ENCODE measurements at regions not wholly inside any gene's neighbourhood (a gene's known extent, or its start where the extent isn't known, plus 50 kb on each side); places are given as distances from the start of the nearest gene placed in this dataset.
"Not testable (repeated sequence)": the region's sequence is repeated elsewhere in the genome, so short reads cannot be mapped to it uniquely, and the experiment has no call there.

DNA sequence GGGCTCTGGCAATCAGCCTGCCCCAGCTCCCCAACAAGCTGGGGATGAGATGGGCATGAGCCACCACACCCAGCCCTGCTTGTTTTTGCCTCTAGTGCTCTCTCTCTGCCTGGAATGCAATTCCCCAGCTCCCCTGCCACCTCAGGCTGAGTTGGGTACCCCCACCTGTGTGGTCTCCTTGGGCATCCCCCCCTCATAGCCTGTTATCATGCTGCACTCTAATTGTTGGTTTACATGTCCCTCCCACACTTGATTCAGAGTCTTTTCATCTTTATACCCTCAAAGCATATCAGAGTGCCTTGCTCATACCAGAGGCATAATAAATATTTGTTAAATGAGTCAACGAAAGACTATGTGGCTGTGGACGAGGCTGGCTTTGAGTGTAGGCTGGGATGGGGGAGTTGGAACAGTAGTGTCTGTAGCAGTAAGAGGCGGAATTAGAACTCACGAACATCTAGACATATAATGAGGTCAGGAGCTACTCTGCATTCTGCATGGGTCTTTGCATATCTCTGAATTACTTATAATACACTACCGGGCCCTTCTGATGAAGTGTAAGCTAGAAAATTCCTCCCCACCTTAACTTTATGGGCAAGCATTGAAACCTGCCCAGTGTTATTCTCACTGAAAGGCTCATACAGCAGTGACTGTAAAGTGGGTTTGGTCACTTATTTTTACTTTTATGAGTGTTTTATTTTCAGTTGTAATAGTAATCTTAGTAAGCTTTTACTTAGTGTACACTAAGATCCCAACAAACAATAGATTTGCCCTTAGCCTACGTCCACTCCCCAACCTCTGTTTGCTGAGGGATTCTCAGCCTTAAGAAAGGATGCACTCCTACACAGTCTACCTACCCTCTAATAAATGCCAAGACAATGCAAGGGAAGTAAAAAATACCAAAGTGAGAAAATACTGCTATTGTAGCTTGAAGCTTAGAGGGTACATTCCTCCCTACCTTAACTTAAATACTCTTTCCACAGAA is 58.7 kb downstream of the EDN1 start:
- DNase-seq (ENCODE audit: low read depth, low spot score) = no peak

DNA sequence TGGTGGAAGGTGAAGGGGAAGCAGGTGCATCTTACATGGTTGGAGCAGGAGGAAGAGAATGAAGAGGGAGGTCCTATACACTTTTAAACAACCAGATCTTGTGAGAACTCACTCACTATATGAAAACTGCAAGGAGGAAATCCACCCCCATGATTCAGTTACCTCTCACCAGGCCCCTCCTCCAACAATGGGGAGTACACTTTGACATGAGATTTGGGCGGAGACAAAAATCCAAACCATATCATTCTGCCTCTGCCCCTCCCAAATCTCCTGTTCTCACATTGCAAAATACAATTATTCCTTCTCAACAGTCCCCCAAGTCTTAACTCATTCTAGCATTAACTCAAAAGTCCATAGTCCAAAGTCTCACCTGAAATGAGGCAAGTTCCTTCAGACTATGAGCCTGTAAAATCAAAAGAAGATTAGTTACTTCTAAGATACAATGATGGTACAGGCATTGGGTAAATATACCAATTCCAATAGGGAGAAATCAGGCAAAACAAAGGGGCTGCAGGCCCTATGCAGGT is 60.5 kb downstream of the EDN1 start:
- no peak for DNase-seq (ENCODE audit: low read depth, low spot score)

DNA sequence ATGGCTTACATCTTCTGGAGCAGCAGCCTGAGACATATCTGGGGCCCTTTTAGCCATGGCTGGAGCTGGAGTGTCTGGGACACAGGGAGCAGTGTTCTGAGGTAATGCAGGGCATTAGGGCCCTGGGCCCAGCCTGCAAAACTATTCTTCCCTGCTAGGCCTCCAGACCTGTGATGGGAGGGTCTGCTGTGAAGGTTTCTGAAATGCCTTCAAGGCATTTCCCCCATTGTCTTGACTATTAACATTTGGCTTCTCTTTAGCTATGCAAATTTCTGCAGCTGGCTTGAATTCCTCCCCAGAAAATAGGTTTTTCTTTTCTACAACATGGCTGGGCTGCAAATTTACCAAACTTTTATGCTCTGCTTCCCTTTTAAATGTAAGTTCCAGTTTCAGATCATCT is 61.5 kb downstream of the EDN1 start:
- DNase-seq (ENCODE audit: low read depth, low spot score) = peak; percentile 57

DNA sequence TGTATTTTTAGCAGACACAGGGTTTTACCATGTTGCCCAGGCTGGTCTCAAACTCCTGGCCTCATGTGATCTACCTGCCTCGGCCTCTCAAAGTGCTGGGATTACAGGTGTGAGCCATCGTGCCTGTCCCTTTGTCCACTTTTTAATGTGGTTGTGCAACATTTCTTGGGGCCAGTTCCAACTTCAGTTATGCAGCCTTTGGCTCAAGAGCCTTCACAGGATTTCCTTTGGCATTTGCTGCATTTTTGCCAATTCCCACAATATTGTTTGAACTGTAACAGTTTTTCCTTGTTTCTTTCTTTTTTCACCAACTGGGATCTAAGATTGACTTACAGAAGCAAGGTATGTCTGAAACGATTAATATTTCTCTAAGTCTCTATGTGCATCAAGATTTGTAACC is 63.6 kb downstream of the EDN1 start:
- DNase-seq (ENCODE audit: low read depth, low spot score) = no peak

DNA sequence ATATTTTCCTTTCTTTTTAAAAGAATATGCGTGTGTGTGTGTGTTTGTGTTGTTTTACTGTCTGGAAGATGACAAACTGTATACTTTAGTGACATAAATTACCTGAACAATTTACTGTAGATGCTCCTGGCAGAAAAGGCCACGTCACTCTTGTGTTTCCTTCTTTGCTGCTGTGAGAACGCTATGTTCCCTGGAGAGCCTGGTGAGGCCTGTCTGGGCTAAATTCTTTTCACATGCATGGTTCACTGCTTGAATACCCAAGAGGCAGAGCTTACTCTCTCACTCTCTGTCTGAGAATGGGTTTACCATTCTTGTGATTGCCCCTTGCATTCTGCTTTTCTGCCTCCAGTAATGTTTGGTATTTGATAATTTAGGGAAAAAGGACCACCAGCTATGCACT is 64.3 kb downstream of the EDN1 start:
- DNase-seq (ENCODE audit: low read depth, low spot score) = no peak

DNA sequence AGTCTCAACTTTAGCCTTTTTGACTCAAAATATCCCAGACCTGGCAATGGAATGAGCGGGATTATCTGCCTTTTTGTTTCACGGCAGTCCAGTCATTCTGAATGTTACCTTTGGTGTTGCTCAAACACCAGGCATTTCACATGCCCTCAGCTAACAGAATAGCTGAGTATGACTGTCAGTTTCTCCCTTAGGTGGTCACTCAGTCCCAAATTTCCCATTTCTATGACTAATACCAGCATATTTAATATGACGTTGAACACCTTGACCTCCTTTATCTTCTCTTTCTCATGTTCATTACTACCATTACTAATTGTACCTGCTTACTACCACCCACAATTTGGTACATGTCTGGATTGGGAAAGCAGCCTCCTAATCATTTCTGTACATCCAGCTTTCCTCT is 65.2 kb downstream of the EDN1 start:
- no peak for DNase-seq (ENCODE audit: low read depth, low spot score)

DNA sequence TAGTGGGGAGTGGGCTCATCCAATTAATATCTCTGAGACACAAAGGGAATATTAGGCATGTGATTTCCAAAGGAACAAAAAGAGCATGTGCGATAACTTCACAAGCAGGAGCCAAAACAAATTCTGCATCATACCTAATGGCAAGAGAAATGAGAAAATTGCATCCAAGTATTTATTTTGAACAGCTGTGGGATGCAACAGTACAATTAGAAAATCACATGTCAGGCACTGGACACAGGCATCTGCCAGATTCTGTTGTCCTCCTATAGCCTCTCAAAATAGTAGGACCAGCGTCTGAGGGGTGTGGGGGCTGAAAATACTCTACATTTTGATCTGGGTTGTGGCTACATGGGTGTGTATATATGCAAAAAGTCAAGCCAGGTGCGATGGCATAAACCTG is 66.3 kb downstream of the EDN1 start:
- DNase-seq (ENCODE audit: low read depth, low spot score) = no peak

DNA sequence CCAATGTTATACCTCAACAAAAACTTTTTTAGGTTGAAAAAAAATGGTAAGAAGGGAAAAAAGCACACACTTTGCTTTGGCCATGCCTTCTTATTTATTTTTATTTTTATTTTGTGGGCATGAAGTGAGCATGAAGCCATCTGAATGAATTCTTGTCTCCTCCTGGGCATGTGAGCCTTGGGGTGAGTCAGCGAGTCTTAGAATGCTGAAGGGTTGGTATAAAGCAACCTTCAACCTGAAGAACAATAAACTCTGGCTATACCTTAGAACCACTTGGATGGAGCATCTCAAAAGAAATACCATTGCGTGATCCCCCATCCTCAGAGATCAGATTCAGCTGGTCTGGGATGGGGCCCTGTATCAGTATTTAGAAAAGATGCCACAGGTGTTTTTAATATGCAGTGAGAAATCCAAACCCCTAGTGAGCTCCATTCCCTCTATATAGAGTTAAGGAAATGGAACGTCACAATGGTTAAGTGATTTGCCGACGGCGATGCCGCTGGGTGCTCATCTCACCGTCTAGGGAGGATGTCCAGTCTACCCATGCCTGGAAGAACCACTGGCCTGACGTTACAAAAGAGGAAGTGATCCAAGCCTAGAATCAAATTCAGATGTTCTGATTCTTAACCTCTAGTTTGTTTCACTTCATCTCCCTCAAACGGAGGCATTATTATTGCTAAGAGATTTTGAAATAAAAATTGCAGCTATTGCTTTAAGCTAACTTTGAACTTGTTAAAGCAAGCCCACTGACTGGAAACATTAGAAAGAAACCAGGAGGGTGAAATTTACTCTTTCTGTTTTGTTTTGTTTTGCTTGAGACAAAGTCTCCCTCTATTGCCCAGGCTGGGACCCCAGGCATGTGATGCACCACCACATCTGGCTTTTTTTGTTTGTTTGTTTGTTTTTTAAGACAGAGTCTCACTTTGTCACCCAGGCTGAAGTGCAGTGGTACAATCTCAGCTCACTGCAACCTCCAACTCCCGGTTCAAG is 67.1 kb downstream of the EDN1 start:
- no peak for DNase-seq (ENCODE audit: low read depth, low spot score)

DNA sequence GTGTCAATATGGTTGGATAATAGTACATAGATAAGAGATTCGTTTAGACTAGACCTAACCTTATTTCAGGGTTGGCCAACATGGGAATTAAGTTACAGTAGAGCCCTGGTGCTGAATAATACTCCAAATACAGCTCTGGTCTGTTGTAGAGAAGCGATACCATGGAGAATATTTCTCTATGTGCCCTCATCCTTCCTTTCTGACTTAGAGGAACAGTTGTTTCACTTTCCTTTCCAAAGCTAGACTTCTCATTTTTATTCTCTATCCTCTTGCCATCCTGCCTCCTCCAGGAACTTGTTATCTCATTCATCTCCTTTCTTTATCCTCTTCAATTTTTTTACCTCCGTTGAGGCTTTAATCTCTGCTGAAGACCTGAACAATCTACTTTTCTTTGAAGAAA is 68.9 kb downstream of the EDN1 start:
- no peak for DNase-seq (ENCODE audit: low read depth, low spot score)

DNA sequence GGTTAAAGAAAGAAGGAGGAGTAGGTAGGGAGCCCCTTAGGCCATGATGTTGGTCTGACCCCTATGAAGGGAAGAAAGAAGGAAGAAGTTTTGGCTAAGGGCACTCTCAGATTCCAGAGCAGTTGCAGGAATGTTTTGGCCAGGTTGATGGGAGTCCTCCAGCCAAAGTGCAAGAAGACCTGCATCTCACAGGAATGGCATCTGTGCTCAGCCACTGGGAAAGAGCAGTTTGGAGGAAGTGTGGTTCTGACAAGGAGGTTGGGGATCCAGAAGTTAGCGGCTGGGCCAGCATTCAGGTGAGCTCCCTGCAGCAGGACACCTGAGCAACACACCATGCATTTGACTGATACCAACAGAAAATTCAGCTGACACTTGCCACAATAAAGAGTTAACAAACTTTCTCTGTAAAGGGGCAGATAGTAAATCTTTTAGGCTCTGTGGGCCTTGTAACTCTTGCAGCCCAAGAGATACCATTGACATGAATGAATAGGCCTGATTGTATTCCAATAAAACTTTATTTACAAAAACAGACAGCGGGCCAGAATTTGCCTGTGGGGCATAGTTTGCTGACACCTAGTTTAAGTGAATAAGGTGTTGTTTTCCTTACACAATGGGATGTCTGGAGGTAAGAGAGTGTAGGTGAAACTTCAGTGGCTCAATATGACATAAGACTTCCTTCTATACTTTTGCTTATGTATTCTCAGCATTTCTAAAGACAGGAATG is 71.0 kb downstream of the EDN1 start:
- no peak for DNase-seq (ENCODE audit: low read depth, low spot score)

DNA sequence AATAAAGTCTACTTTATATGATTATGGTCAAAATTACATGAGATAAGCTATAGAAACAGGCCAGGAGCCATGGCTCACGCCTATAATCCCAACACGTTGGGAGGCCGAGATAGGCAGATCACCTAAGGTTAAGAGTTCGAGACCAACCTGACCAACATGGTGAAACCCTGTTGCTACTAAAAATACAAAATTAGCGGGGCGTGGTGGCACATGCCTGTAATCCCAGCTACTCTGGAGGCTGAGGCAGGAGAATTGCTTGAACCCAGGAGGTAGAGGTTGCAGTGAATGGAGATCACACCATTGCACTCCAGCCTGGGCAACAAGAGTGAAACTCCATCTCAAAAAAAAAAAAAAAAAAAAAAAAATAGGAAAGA is 73.1 kb downstream of the EDN1 start:
- not testable (repeated sequence) for DNase-seq (ENCODE audit: low read depth, low spot score)

DNA sequence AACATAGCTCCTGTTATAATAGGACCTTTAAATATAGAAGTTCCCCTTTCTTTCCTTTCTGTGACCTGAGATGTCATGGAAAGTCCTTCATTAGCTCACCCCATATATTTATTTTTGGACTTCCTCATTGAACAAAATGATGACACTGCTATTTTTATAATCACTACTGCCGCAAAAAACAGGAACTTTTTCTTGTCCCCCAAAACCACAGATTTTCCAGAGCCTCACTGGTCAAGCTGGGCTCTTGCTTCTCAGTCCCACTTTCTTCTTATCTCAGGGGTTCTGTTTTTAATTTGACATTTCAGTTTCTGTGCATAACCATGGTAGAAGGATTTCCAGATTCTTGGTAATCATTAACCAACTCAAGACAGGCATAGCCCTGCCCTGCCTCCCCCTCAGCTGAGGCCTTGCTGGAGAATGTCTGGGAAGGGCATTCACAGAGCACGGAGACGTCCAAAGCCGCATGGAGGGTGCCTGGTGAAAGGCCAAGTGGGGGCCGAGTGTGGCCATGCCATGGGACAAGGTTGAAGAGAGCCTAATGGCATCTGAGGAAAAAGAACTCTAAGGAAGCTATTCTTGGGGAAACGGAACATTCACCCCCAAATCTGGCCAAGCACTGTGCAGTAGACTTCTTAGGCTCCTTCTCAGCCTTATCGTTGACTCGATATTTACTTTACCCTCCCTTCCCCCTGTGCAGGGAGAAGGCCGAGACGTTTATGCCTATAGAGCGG is 73.7 kb downstream of the EDN1 start:
- no peak for DNase-seq (ENCODE audit: low read depth, low spot score)

DNA sequence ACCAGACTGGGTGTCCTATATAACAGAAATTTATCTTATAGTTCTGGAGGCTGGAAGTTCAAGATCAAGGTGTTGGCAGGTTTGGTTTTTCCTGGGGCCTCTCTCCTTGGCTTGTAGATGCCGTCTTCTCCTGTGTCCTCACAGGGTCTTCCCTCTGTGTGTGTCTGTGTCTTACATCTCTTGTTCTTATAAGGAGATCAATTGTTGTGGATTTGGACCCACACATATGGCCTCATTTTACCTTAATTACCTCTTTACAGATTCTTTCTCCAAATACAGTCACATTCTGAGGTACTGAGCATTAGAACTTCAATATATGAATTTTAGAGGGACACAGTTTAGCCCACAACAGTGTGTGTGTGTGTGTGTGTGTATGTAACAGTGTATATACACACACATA is 74.5 kb downstream of the EDN1 start:
- DNase-seq (ENCODE audit: low read depth, low spot score) = no peak

DNA sequence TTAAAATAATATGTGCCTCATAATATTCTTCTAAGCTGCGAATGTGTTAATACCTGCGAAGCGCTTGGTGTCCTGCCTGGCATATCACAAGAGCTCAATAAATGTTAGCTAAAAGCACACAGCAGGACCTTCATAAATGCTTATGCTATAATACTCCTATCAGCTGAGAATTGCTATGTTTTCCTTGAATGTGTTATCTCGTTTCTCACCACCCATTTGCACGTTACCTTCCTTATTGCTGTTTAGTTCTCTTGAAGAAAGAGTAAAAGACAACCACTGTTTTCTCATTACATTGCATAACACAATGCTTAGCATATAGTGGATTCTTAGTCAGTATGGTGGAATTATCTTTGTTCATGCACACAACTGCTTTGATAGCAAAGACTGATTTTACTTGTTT is 76.6 kb downstream of the EDN1 start:
- DNase-seq (ENCODE audit: low read depth, low spot score) = no peak

DNA sequence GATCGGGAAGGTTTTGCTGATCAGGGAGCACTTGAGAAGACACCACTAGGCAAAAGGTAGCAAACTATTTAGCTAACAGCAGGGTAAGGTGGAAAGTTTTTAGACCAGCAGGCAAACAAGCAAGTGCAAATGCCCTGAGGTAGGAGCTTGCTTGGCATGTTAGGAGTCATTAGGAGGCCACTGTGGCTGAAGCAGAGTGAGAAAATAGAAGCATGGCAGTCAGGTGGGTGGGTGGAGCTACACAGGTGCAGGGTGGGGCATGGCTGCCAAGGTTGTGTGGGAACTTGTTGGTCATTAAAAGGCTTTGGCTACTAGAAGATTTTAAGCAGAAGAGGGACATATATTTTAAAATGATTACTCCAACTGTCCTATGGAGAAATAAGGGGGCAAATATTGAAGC is 77.3 kb downstream of the EDN1 start:
- DNase-seq (ENCODE audit: low read depth, low spot score) = no peak

DNA sequence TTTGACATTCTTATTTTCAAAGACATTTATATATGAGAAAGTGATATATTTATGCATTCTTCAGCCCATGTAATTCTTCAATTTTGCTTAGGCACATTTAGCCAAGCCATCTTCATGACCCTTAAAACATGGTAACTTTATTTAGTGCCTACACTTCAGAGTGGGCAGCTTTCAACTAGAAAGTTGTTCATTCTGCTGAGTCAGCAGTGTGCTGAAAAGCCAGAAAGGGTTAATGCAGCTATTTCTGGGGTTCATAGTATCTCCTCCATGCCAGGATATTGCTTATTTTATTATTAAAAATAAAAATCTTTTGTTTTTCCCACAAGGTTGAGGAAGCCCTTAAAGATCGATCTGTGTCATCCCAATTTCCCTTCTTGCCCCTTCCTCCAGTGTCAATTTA is 79.2 kb downstream of the EDN1 start:
- no peak for DNase-seq (ENCODE audit: low read depth, low spot score)

DNA sequence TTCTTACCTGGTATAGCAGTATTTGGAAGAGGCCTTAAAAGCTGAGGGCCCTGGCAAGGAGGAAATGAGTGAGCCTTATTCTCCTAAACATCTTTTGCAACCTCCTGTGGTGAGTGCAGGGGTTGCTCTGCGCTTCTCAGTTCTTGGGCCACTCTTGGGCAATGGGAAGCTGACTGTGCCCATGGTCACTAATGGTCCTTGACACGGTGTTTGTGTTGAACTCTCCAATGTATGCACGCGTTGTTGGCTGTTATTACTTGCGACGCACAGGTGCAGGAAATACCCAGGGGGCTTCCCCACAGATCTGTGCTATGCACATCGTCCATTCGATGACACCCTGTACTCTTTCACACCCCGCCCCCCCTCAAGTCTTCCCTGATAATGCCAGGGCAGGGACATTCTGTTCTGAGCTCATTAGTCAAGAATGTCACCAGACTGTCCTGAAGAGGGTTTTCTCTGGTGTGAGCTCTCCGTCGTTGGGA is 79.7 kb downstream of the EDN1 start:
- DNase-seq (ENCODE audit: low read depth, low spot score) = no peak

DNA sequence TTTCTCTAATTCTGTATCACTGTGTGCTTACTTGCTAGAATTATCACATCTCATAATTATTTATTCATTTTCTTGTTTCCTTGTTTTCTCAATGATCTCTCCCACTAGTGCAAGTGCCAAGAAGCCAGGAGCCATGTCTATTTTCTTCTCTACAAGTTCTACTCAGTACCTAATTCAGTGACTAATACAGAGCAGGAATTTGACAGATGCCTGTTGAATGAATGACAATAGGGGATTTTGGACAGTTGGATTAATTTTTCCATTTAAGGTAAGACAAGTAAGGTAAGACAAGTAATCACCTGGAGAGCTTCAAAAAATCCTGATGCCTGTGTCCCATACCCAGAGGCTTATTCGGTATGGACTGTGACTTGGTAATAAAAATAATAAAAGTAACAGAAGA is 81.0 kb downstream of the EDN1 start:
- no peak for DNase-seq (ENCODE audit: low read depth, low spot score)

DNA sequence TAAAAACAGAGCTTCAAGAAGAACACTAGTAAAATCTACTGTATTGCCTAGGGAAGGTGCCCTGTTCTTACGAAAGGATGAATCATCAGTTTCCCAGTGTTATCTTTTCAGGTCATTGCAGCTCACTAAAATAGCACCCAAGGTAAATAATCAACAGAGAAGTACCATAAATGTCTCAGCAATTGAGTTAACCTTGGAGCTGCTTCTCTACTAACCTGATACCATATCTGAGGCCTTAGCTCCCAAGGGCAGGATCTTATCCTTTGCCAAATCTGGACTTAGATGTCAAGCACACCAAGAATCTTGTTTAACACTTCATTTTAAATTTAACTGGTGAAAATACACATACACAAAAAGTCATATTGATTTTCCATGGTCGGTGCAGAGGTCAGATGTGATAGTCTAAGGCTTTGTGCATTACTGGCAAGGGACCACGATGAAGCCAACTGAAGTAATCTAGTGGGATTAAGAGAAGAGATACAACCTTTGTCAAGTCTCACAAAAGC is 81.5 kb downstream of the EDN1 start:
- no peak for DNase-seq (ENCODE audit: low read depth, low spot score)

DNA sequence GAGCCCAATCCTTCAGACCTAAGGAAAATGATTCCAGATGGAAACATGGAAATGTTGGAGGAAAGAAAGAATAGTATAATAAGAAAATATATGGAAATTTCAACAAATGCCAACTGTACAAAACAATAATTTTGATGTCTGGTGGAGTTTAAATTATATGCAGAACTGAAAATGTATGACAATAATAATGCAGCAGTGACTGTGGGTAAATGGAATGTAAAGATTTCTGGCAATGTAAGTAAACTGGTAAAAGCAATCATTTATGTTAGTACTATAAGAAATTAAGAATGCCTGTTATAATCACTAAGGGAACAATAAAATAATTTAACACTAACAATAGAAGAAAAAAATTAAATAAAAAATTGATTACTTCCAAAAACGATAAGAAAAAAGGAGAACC is 89.0 kb downstream of the EDN1 start:
- no peak for DNase-seq (ENCODE audit: low read depth, low spot score)

DNA sequence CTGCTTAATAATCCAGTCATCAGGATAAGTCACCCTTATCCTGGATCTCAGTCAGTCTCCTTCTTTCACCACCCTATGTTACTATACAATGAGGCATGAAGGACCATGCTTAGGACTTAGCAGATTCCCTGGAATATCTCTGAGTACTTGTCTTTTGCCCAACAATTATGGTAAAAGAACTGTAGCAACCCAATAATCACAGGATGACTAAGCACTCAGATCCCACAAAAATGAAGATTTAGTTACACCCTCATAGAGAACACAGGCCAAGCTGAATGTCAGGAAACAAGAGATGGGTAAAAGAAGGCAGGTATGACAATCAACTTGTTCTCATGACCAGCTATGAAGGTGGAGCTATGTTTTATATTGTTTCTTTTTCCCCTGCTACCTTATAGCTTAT is 91.4 kb downstream of the EDN1 start:
- no peak for DNase-seq (ENCODE audit: low read depth, low spot score)
